Activated CD4-positive, CD25-positive, alpha-beta regulatory T cell treated with anti-CD3 and anti-CD28 coated beads, Interleukin-2, amount 50 U/mL, for 24 hours (primary cell): ENCODE measurements at regions not wholly inside any gene's neighbourhood (a gene's known extent, or its start where the extent isn't known, plus 50 kb on each side); places are given as distances from the start of the nearest gene placed in this dataset.
"Not testable (repeated sequence)": the region's sequence is repeated elsewhere in the genome, so short reads cannot be mapped to it uniquely, and the experiment has no call there.

Source experiments
- ATAC-seq, 2 donors: fragments of 150-1000 bp; cut with Tn5 transposase; one replicate each; pipeline ENCODE4 v1.10.0; 2021; ENCODE audit warnings: mild to moderate bottlenecking in 1 of 2, moderate library complexity in 1 of 2

DNA sequence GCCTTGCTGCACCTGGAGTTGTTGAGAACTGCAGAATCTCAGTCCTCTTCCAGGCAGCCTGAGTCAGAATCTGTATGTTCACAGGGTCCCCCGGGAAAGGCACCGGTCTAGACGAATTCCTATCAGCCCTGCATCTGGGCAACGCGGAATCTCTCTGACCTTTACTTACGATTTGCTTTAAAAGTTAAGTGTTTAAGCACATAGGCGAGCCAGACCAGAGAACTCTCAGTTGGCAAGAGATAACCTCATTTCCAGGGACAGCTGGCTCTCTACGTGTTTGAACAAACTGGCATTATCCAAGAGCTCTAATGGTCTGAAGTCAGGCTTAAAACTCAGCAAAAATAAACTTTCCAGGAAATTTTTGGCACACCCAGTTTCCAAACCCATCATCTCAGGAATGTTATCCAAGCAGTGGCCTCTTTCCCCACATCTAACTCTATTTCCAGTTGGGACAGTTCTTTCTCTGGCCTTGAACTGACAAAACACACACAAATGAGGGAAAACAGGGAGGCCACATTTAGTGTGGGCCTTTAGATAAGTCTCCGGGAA, 53.4 kb downstream of the HES1 start:
- no peak for ATAC-seq

DNA sequence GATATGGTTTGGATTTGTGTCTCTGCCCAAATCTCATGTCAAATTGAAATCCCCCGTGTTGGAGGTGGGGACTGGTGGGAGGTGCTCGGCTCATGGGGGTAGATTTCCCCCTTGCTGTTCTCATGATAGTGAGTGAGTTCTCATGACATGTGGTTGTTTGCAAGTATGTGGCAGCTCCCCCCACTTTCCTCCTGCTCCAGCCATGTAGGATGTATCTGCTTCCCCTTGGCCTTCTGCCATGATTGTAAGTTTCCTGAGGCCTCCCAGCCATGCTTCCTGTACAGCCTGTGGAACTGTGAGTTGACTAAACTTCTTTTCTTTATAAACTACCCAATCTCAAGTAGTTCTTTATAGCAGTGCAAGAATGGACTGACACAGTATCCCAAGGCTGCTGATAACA, 55.9 kb downstream of the HES1 start:
- not testable (repeated sequence) for ATAC-seq

DNA sequence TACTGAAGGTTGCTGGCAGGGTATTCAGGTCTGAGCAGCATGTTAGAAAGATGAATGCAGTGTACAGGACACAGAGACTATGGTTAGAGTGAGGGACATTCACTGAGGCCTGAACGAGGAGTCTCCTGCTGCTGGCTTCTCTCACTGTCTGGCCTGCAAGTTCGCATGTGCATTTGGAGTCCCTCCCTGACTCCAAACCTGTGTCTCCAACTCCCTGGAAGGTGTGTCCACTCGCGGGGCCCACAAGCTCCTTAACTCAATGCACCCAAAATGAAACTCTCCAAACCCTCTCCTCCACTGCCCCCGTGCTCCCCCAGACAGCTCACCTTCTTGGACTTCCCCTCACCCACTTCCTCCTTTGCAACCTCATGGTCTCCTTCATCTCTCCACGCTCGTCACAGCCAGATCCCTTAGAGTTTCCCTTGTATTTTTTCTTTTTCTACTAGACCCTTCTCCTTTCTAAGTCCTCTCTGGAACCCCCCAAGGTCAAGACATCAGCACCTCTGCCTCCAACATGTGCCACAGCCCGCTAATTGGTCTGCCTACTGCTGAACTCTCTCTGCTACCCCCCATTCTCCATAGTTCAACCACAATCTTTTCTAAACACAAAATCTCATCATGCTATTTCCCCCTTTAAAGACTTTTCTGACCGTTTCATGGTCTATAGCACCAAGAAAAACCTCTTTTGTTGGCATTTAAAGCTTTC, 58.3 kb downstream of the HES1 start:
- ATAC-seq, result peak; percentile 41 to 46

DNA sequence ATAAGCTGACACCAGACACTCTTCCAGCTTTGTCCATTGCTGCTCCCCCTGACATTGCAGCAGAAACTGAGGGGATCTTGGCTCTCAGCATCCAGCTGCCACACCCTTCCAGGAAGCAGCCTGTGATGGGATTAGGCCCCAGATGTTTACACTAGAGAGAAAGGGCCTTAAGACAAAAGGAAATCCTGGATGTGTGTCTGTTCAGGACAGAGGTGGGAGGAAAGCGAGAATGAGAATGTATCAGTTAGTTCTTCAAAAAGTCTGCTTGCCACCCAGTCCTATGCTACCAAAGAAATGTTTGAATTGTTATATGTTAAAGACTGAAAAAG, 58.8 kb downstream of the HES1 start:
- no peak for ATAC-seq

DNA sequence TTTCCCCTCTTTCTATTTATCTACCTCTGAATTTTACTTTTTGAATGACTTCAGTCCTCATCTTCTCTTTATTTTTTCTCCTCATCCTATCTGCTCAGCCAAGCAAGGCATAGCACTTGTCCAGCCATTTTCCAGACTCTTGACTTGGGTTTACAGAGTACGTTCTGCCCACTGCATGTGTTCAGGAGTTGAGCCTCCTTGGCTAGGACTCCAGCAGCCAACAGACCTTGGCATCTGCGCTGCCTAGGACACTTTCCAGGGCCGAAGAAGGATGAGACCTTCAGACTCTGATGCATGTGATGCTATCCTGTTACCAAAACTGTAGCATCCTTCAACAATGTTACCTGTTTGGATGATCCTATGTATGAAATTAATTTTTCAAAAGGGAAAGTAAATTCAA, 59.7 kb downstream of the HES1 start:
- no peak for ATAC-seq

DNA sequence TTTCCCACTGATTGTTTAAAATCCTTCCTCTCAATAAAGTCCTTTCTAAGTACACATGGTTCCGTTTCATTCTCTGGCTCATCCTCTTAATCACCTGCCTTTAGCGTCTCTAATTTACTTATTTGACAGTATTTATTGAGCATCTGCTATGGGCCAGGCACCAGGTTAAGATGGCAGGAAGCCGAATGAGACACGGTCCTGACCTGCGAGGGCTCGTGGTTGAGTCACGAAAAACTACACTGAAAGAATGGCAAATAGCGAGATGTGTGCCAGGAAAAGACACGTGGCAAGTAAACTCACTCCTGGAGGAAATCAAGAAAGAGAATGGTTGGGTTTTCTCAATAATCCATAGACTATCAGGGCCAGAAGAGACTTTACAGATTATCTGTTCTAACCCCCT, 60.9 kb downstream of the HES1 start:
- no peak for ATAC-seq

DNA sequence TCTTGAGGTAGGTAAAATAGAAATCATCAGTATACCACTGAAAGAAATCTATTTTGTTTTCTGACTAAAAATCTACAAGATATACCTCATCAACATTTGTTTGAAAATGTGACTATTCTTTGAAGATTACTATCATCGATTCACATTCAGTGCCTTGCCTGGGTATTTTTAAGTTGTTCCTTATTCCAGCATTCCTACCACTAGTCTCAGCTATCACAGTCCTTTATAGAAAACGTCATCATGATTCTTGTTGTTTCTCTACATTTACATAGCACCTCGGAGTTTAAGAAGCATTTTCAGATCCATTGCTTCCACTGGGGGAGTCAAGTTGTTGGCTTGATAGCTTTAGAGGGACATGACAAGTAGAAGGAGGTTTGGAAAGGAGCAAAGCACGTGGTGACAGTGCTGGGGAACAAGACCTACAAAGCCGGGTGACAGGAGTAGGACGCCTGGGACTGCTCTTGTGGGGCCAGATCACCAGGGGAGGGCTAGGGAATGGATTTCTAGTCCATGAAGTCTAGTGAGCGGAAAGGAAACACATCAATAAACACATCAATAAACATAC, 61.5 kb downstream of the HES1 start:
- no peak for ATAC-seq

DNA sequence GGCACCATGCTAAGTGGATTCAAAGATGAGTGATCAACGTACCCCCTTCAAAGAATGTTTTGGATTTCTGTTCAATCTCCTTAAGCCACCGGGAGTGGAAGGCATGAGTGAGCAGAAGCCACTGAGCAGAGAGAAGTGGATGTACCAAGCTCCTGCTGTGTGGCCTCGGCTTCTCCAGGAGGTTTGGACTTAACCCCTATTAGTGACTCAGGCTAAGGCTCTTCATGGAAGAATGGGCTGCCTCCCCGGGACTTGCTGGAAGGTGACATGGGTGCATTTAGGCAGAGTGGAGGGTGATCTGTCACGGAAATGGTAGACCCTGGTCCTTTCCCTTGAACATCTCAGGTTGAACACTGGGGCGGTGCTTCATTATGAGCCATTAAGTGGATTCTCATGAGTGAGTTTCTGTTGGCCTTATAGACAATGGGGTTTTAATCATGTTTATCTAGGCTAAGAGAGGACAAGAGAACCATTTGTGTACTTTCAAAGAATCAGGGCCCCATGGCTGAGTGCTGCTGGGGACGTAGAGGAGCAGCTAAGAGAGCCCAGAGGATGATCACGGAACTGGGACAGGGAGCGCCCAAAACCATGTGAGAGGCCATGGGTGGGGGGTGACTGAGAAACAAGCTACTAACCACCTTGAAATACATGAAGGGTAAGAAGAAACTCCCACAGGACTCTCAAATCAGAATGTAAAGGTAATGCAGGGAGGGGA, 62.2 kb downstream of the HES1 start:
- ATAC-seq, result no peak

DNA sequence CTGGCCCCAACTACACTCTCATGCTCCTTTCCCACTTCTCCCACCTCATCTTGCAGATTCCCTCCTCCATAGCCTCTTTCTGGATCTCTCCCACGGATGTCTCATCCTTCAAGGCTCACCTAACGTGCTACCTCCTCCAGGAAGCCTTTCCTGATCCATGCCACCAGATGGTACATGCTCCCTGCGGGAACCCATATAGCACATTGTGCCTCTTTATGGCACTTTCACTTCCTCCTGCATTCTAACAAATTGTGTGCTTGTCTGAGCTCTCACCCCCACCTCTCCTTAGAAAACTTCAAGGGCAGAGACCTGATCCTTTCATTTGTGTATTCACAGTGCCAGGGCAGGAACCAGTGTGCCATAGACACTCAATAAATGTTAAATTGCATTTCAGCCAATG, 63.0 kb downstream of the HES1 start:
- ATAC-seq, result no peak

DNA sequence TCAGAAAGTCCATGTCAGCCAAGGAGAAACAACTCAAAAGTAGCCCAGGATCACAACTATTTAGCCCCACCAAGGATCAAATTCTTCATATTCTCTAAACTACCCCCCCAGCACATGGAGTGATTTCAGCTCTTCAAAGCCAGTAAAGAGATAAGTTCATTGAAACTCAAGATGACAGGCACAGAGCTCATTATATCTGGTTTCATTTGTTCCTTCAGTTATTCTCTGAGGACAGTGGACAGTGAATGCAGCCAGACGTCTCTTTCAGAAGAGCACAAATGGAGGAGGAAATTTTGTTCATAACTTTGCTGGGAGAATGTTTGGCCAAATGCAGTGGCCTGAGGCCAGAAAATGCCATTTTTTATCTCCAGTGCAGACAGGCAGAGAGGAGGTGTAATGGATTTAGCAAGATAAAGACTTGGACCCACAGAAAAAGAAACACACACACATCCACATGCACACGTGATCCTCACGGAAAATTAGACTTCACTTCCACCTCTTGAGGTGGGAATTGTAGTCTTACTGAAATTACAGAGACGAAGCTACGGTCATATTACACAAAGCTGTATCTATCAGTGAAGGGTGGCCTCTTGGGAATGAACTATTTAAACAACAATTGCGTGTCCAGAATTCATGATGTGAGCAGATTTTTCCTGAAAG, 64.6 kb downstream of the HES1 start:
- ATAC-seq, result no peak

DNA sequence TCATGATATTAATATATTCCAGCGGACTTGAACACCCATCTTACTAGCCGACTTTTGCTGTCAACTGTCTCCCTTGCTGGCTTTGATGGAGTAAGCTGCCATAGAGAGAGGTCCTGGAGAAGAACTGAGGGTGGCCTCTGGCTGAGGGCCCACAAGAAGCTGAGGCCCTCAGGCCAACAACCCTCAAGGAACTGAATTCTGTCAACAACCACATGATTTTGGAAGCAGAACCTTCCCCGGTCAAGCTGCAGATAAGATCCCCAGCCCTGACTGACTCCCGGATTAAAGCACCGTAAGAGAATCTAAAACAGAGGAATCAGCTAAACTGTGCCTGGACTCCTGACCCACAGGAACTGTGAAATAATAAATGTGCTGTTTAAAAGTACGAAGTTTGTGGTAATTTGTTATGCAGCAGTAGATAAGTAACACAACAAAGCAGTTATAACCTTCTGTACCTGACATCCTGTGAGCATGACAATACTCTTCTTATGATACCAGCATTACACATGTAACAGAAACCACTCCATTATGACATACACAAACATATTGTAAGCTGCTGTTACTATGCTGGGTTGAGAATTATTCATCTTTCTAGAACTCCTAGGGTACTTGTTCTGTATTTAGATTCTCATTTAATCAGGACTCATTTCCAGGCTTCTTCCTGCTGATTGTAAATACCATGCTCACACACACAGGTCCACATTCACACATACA, 66.2 kb downstream of the HES1 start:
- ATAC-seq, result peak in 1 of 2 donors; percentile 42

DNA sequence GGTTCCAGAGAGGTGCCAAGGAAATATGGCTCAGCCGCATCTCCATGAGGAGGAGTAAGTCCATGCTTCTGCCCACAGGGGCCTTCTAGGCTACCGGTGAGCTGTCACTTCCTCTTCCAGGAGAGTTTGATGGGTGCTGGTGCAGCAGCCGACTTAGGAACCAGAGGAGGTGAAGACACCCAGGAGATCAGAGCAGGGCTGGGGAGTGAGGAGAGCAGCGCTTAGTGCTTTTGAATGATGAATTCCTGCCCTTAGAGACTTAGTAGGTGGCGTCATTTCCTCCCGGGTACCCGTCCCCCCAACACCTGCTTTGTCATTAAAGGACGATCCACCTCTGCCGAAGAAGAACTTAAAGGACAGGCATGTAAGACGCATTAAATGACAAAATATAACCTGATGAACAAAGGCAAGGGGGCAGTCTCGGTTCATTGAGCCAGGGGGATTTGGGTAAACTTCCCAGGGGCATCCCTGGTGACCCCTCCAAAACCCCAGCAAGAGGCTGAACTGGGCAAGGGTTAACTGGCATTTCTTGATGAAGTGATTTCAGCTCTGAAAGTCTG, 67.6 kb downstream of the HES1 start:
- peak; percentile 65 for ATAC-seq

DNA sequence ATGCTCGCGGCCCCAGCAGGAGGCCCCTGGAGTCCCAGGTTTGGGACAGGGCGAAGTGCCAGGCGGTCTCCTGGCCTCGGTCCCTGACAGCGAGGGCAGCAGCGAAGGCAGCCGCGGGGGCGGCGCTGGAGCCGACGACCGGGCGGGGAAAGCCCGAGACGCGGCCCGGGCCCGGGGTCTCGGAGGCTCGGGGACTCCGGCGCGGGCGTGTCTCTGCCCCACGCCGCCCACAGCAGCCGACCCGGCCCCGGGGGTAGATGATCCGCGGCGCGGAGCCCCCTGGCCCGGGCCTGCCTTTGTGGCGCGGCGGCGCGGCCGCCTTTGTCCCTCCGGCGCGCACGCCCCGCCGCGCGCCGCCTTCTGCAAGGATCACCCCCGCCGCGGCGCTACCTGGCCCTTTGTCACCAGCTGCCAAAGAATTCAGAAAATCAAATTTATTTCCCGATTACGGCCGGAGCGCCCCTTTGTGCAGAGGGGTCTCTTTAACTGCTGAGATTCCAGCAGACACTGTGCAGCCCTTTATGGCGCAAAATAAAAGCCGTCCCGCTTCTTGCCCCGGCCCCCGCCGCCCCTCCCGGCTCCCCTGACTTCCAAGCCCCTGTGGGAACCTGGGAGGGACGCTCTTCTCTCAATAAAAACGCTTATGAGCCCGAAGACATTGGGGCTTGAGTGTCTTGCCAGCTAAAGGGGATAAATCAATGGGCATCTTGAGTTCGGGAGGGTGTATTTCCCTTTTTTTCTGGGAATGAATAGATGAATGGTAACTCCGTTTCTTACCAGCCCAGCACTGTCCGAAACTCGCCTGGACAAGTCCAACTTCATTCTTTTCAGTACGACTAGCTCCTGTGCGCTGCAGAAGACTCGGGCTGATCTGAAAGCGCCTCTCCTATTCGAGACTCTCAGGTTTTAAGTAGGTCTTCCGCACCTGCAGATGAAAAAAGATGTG, 68.4 kb downstream of the HES1 start:
- peak; percentile 46 to 59 for ATAC-seq

DNA sequence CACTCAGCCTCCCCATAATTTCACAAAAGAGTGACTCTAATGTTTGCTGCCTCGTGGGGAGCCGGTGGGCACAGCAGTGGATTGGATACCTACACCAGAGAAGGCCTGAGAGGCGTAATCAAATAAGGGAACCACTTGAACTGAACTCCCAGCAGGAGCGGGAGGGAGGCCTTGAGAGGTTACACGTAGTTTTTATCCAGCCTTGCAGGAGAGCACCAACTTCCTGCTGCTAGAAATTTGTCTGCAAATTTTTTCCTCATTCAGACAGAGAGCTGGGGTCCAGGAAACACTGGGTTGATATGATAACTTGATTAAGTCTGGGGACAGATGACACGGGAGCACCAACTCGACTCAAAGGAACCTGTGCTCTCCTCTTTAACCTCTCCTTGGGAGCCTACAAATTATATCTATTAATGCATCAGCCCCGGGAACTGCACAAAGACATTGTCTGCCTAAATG, 69.8 kb downstream of the HES1 start:
- ATAC-seq, result no peak

DNA sequence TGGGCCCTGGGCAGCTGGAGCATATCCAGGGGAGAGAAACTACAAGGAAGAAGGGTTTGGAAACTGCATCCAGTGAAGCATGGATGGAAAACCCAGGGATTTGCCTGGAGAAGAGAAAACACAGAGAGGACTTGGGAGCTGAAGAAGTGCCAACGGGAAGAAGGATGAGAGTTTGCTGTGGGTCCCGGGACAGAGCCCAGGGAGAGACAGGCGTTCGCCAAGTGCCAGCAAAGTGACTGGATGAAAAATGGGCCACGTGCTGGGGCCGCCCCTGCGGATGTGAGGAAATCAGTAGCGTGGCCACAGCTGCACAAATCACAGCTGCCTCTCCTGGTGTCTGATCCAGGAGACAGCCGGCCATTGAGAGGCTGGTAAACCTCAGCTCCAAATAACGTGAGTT, 70.4 kb downstream of the HES1 start:
- no peak for ATAC-seq

DNA sequence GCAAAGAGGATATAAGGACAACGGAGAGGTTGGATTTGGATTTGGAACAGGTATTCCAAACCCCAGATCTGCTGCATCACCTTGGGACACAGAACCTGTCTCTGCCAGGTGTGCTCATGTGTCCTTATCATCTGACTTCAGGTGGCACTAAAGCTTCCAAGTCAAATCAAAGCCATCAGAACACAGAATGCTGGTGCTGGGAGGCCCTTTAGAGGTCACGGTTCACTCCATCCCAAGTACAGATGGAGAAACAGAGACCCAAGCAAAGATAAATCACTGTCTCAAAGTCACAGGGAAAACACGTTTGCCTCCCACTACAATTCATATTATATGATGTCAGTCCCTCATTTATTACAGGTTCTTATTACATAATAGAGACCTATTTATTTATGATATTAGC, 72.8 kb downstream of the HES1 start:
- no peak for ATAC-seq

DNA sequence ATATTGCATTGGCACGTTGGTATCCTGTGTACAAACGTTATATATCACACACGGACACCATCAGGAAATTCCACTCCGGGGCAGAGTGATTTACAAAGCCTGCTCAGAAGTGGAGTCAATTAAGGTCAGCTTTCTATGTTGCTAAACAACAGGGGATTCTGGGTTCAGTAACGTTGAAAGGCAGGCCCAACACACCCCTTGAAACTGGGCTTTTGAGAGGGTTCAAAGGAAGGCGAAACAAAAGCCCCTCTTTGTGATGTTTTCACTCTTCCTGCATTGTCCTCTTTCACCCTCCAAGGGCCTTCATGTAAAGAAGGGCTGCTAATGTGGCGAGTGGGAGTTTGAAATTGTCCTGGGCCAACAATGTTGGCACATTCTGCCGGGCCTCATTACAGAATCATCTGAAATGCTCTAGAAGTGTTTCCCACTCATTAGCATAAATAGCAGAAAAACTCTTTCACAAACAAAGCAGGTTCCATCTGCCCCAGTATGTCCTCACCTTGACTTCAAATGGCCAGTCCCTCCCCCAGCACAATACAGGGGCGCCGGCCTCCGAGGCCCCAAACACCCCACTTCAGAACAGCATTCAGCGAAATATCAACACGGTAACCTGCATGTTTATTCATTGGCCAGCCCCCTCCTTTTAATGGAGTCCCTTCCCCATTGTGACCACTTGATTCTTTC, 76.4 kb downstream of the HES1 start:
- no peak for ATAC-seq

DNA sequence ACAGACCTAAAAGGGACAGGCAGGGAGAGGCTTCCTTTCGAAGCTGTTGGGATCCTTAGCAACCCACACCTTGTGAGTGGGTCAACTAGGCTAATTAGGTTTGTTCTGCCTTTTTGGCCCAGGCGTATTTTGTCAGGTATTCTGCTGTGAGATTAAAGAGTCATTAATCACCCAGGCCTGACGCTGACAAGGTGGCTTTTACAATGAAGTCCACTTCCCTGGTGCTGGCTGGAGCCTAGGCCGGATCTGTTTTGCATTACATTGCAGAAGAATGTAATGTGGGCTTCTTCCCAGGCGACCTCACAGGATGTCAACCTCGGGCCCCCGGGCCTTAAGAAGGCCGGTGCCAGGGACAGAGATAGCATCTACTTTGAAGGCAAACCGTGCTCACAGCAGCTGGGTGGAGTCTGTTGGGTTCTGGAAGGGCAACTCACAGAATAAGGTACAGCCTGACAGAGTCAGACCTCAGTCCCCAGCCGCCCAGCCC, 76.9 kb downstream of the HES1 start:
- no peak for ATAC-seq

DNA sequence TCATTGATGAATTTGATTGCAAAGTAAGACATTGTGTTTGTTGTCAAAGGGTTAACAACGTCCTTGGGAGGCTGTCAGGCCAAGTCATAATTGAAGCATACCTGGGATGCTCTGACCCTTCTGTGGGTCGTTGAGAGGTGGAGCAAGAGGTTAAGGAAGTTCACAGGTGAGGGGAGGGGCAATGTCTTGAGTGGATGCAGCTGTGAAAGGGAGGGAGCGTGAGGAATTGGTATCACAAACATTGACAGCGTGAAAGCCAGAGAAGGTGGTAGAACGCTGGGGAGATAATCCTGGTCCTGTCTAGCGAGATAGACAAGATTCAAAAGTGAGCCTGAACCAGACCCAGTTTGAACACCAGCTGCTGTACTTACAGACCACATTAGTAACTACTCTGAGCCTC, 79.4 kb downstream of the HES1 start:
- ATAC-seq, result no peak

DNA sequence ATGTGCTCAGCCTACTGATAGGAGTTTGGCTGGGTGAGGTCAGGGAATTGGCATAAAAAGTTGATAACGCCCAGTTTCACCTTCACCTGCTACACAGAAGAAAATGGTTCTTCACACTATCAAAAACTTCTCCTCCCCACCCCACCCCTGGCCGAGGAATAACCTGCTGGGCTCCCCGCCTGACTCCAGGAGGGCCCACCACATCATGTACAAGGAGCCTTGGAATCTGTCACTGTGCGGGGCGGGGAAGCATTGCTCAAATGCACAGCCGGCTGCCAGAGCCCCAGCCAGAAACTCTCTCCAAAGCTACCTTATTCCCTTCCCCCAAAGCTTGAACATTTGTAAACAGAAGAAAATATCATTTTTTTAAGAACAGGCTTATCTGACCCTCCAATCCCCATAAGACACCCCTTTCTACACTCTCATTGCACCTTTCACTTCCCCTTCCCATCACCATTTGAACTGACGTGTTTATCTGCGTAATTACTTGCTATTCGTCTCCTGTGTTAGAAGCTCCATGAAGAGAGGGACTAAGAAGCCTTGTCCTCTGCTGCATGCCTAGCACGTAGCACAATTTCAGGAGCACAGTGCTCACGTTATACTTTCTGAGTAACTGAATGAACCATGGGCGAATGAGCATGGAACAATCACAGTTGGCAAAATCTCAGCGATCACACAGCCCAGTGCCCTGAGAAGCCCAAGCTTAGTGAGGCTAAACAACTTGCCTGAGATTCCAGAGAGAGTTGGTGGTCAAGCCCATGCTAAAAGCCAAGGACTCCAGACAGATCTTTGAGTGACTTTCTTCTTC, 82.9 kb downstream of the HES1 start:
- ATAC-seq, result no peak
